HepG2 (cell line): ENCODE measurements at regions not wholly inside any gene's neighbourhood (a gene's known extent, or its start where the extent isn't known, plus 50 kb on each side); places are given as distances from the start of the nearest gene placed in this dataset.

Source experiments
- ATAC-seq: fragments of 200-7000 bp; cut with Tn5 transposase; 3 replicates; pipeline ENCODE4 v1.9.1; 2020; ENCODE audit warnings: mild to moderate bottlenecking, moderate library complexity
- BruUV-seq: library from RNA; stranded (reverse); fragments of 400-500 nt; replicated peaks from 2 replicates; lab custom pipeline; 2021; lab: Mats Ljungman, UMichigan
- CTCF ChIA-PET: fragments of 300-600 bp; formaldehyde crosslinking; extraction: SDS; loops from one replicate; lab custom pipeline; 2021; ENCODE audit warnings: low total read pairs, inconsistent platforms, low intra/inter-chr PET ratio; lab: Yijun Ruan, JAX
- POLR2A ChIA-PET: fragments of 350-600 bp; sonication (Branson Sonifier 250); formaldehyde crosslinking; loops from one replicate; lab custom pipeline; 2020; ENCODE audit warnings: antibody characterized with exemption, inconsistent platforms; lab: Yijun Ruan, JAX
- DNase-seq: peaks from one replicate; pipeline ENCODE4 v3.0.0-alpha.2; 2015; ENCODE audit warnings: low spot score
- FAIRE-seq: peaks from 3 replicates; lab custom pipeline; 2011; peaks lifted over from hg19 to GRCh38; lab: Jason Lieb, UNC
- H2AFZ ChIP-seq: one replicate; pipeline ENCODE4 v1.6.1; 2011; ENCODE audit warnings: low read length, inconsistent platforms
- H3K27ac ChIP-seq: fragments of 300-600 bp; 3 replicates; pipeline ENCODE4 v1.8.0; 2011; ENCODE audit warnings: mixed run types, mild to moderate bottlenecking, mixed read lengths, low read length, inconsistent platforms; ENCODE audit not compliant: insufficient read depth; ENCODE audit errors: extremely low read length
- H3K27me3 ChIP-seq, 2 experiments: fragments of 200-600 bp in 1 of 2; 2 replicates in 1 of 2; 3 replicates in 1 of 2; pipeline versions ENCODE4 v1.6.0 to v1.8.0; 2011; ENCODE audit warnings: low read length in 2 of 2, mild to moderate bottlenecking in 2 of 2, moderate library complexity in 2 of 2, inconsistent platforms in 1 of 2; ENCODE audit not compliant: insufficient read depth in 2 of 2, control insufficient read depth in 1 of 2
- H3K36me3 ChIP-seq, 2 experiments: fragments of 200-600 bp in 1 of 2; replicated peaks in 1 of 2; 2 replicates in 1 of 2; 3 replicates in 1 of 2; pipeline versions ENCODE4 v1.5.1 to v1.8.0; 2011; ENCODE audit warnings: low read length in 2 of 2, inconsistent platforms in 1 of 2; ENCODE audit not compliant: insufficient read depth in 2 of 2, control insufficient read depth in 1 of 2
- H3K4me1 ChIP-seq: 2 replicates; pipeline ENCODE4 v1.5.1; 2012; ENCODE audit warnings: low read length, inconsistent platforms; ENCODE audit not compliant: insufficient read depth
- H3K4me2 ChIP-seq: 2 replicates; pipeline ENCODE4 v1.6.0; 2011; ENCODE audit warnings: low read depth, low read length, inconsistent platforms
- H3K4me3 ChIP-seq, 3 experiments: fragments of 200-600 bp in 1 of 3; sonication (generic), shearing (Covaris generic) in 1 of 3; replicated peaks in 1 of 3; 2 replicates each; pipeline ENCODE4 v1.5.1; 2011 to 2016; ENCODE audit warnings: low read length in 3 of 3, inconsistent platforms in 2 of 3, low read depth in 2 of 3, mild to moderate bottlenecking in 2 of 3, control low read depth in 1 of 3, mixed read lengths in 1 of 3; ENCODE audit not compliant: insufficient read depth in 1 of 3
- H3K79me2 ChIP-seq: one replicate; pipeline ENCODE4 v1.6.1; 2011; ENCODE audit warnings: low read length, inconsistent platforms; ENCODE audit not compliant: insufficient read depth
- H3K9ac ChIP-seq: 2 replicates; pipeline ENCODE4 v1.6.0; 2011; ENCODE audit warnings: mild to moderate bottlenecking, low read depth, low read length, inconsistent platforms; ENCODE audit not compliant: insufficient read depth
- H3K9me3 ChIP-seq: 2 replicates; pipeline ENCODE4 v1.5.1; 2012; ENCODE audit warnings: mild to moderate bottlenecking, low read length
- H4K20me1 ChIP-seq: 2 replicates; pipeline ENCODE4 v1.6.0; 2011; ENCODE audit warnings: inconsistent platforms, mild to moderate bottlenecking, low read length, moderate library complexity; ENCODE audit not compliant: insufficient read depth
- ADNP ChIP-seq: sonication (generic); formaldehyde crosslinking; IDR thresholded peaks from 2 replicates; pipeline ENCODE4 v1.4.0; 2020; ENCODE audit warnings: missing genetic modification reagents
- BRF2 ChIP-seq: sonication (generic); formaldehyde crosslinking; IDR thresholded peaks from 2 replicates; pipeline ENCODE4 v1.8.1; 2022; ENCODE audit warnings: mild to moderate bottlenecking, missing genetic modification reagents
- CREB1 ChIP-seq, 2 experiments: fragments of 450-650 bp in 1 of 2; IDR thresholded peaks; 2 replicates each; pipeline ENCODE4 v1.6.1; 2016 to 2017; ENCODE audit warnings: control low read depth in 1 of 2, mild to moderate bottlenecking in 1 of 2, missing compliant biosample characterization in 1 of 2, missing genetic modification characterization in 1 of 2
- GLI4 ChIP-seq: sonication (generic); formaldehyde crosslinking; IDR thresholded peaks from 2 replicates; pipeline ENCODE4 v1.5.1; 2020; ENCODE audit warnings: missing genetic modification reagents, mild to moderate bottlenecking, moderate library complexity, borderline replicate concordance
- HCFC1 ChIP-seq: fragments of 150-350 bp; IDR thresholded peaks from 2 replicates; pipeline ENCODE4 v1.6.1; 2014; ENCODE audit warnings: low read depth, low read length
- KMT2B ChIP-seq: IDR thresholded peaks from 2 replicates; pipeline ENCODE4 v1.6.1; 2016; ENCODE audit warnings: missing genetic modification reagents, missing compliant biosample characterization
- NCOA2 ChIP-seq: sonication (generic); formaldehyde crosslinking; IDR thresholded peaks from 2 replicates; pipeline ENCODE4 v1.8.0; 2022; ENCODE audit warnings: inconsistent platforms
- RNF219 ChIP-seq: sonication (generic); formaldehyde crosslinking; IDR thresholded peaks from 2 replicates; pipeline ENCODE4 v1.5.0; 2020; ENCODE audit warnings: mild to moderate bottlenecking, missing genetic modification reagents
- ZFP1 ChIP-seq: IDR thresholded peaks from 2 replicates; pipeline ENCODE4 v1.6.1; 2016
- ZNF143 ChIP-seq: sonication (generic); formaldehyde crosslinking; IDR thresholded peaks from 2 replicates; pipeline ENCODE4 v1.4.0; 2020; ENCODE audit warnings: missing genetic modification reagents
- ZNF333 ChIP-seq: sonication (generic); formaldehyde crosslinking; IDR thresholded peaks from 2 replicates; pipeline ENCODE4 v1.4.0; 2020; ENCODE audit warnings: mild to moderate bottlenecking, missing genetic modification reagents, borderline replicate concordance
- ZNF382 ChIP-seq: sonication (generic); formaldehyde crosslinking; IDR thresholded peaks from 2 replicates; pipeline ENCODE4 v1.5.0; 2020; ENCODE audit warnings: missing genetic modification reagents, mild to moderate bottlenecking, borderline replicate concordance
- WGBS: methylation state at CpG from one replicate; pipeline ENCODE4 v1.1.6; 2017; ENCODE audit warnings: low lambda C conversion rate; 5-methylcytosine and 5-hydroxymethylcytosine counted together
- in situ Hi-C: cut with HindIII; loops from 2 replicates; pipeline ENCODE4 v1.10.0; 2017; ENCODE audit warnings: low pct_unique_long_range_greater_than_20kb; ENCODE audit not compliant: extremely low pct_ligation_motif_present
- intact Hi-C: fragments of 100-400 bp; cut with micrococcal nuclease; formaldehyde crosslinking; loops from one replicate; pipeline ENCODE4 v1.10.0; 2022; ENCODE audit not compliant: unreplicated experiment

DNA sequence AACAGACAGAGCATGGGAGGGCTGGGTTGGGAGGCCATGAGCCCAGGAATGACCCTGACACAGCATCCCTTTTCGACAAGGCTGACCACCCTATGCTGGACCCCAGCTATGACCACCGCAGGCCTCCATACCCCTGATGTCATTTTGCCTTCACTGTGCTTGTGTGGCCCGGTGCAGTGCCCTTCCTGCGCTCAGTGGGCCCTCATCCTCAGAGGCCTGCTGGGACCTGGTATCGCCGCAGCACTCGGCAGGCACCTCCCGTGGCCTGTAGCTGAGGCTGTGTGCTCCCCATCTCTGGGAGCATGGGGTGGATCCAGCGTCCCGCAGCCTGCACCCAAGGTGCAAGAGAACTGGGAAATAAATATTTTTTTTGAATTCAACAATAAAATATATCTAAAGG is 73.1 kb upstream of the MEF2A start:
- Histone ChIP-seq H4K20me1 (no peaks in the 10 kb centered on the region), H3K9ac (no peak overlapping the region), H3K36me3 (no peaks in the 10 kb centered on the region), H3K27me3 (peaks cover 1 to 6% of the 10 kb centered on the region in 2 experiments; a peak in 1 of 5 replicates), H2AFZ (no peak overlapping the region), H3K27ac (no peak overlapping the region), H3K4me2 (no peak overlapping the region), H3K4me3 (no peak overlapping the region), H3K9me3 (no peaks in the 10 kb centered on the region), H3K4me1 (peaks cover 24% of the 10 kb centered on the region), H3K79me2 (no peaks in the 10 kb centered on the region)
- ATAC-seq (no peak), FAIRE-seq (no peak), DNase-seq (no peak)
- intact Hi-C loops = no loop called here
- BruUV-seq = no TSS peak
- ChIA-PET POLR2A (no interaction called here), CTCF (no interaction called here)
- WGBS = 61% methylated on average over 4 of the region's 10 CpGs
- in situ Hi-C loops = no loop called here
- TF ChIP-seq HCFC1 (no peak), ADNP (no peak), ZNF333 (CRISPR knock-in tag) (no peak), NCOA2 (no peak), CREB1 (IDR thresholded peaks at IDR 0.05) (no peak), CREB1 (CRISPR knock-in tag; IDR thresholded peaks at IDR 0.05) (no peak), ZFP1 (CRISPR knock-in tag) (no peak), ZNF382 (CRISPR knock-in tag) (no peak), BRF2 (no peak), GLI4 (no peak)

DNA sequence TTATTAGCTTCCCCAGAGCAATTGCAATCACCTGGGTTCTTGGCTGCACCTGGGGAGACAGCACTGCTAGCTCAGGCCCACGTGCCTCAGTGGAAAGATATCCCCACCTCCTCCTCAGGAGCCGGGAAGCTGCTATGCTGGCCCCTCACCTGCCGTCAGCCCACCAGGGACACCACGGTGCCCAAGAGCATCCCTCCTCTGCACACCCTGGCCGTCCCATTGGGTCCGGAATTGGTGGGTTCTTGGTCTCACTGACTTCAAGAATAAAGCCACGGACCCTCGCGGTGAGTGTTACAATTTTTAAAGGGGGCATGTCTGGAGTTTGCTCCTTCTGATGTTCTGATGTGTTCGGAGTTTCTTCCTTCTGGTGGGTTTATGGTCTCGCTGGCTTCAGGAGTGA is 72.3 kb upstream of the MEF2A start:
- no peak overlapping the region for H2AFZ ChIP-seq
- in situ Hi-C loops = no loop called here
- CTCF ChIA-PET = no interaction called here

More for the DNA sequence above, 72.3 kb upstream of the MEF2A start:
- no TSS peak for BruUV-seq
- Histone ChIP-seq H3K36me3 (no peaks in the 10 kb centered on the region), H4K20me1 (no peaks in the 10 kb centered on the region), H3K4me3 (no peak overlapping the region), H3K79me2 (no peaks in the 10 kb centered on the region), H3K4me1 (peaks cover 32% of the 10 kb centered on the region), H3K27ac (no peak overlapping the region), H3K27me3 (peaks cover 1 to 6% of the 10 kb centered on the region in 2 experiments; a peak in 1 of 5 replicates), H3K9ac (no peak overlapping the region), H3K9me3 (no peaks in the 10 kb centered on the region), H3K4me2 (no peak overlapping the region)
- no peak for TF ChIP-seq KMT2B (CRISPR knock-in tag)
- no peak for TF ChIP-seq RNF219 (CRISPR knock-in tag)
- no peak for TF ChIP-seq ZNF143 (CRISPR knock-in tag)
- POLR2A ChIA-PET = no interaction called here
- WGBS = 88% methylated on average over 11 of the region's 11 CpGs
- intact Hi-C loops = no loop called here
- no peak for FAIRE-seq
- ATAC-seq = no peak
- no peak for DNase-seq
